Tibial nerve (tissue), 4 donors: ENCODE measurements at regions not wholly inside any gene's neighbourhood (a gene's known extent, or its start where the extent isn't known, plus 50 kb on each side); places are given as distances from the start of the nearest gene placed in this dataset.

Experiments
- DNase-seq, 2 donors: peaks; one replicate each; pipeline ENCODE4 v3.0.0-alpha.2; 2019; ENCODE audit warnings: low spot score in 2 of 2
- H3K27ac ChIP-seq, 4 donors: fragments of 200-600 bp; sonication (generic) in 3 of 4; one replicate each; pipeline ENCODE4 v1.5.1; 2017 to 2019; ENCODE audit warnings: mild to moderate bottlenecking in 1 of 4
- H3K27me3 ChIP-seq, 2 donors: fragments of 200-600 bp; sonication (generic) in 1 of 2; one replicate each; pipeline versions ENCODE4 v1.5.1 to v1.6.0; 2017 to 2019
- H3K36me3 ChIP-seq, 3 donors: fragments of 200-600 bp; sonication (generic); one replicate each; pipeline ENCODE4 v1.5.1; 2018 to 2019
- H3K4me1 ChIP-seq, 4 donors: fragments of 200-600 bp; sonication (generic) in 3 of 4; one replicate each; pipeline ENCODE4 v1.5.1; 2017 to 2019
- H3K4me3 ChIP-seq, 4 donors: fragments of 200-600 bp; sonication (generic) in 3 of 4; one replicate each; pipeline ENCODE4 v1.5.1; 2017 to 2019; ENCODE audit warnings: mild to moderate bottlenecking in 1 of 4, moderate library complexity in 1 of 4
- H3K9me3 ChIP-seq, 4 donors: fragments of 200-600 bp; sonication (generic) in 3 of 4; one replicate each; pipeline ENCODE4 v1.5.1; 2017 to 2019
- EP300 ChIP-seq, 2 donors: sonication (generic); formaldehyde crosslinking; IDR thresholded peaks; one replicate each; pipeline ENCODE4 v1.6.1; 2017; ENCODE audit warnings: antibody characterized with exemption in 2 of 2, mild to moderate bottlenecking in 1 of 2
- POLR2A ChIP-seq, 2 donors: fragments of 450-650 bp; IDR thresholded peaks; one replicate each; pipeline ENCODE4 v1.6.1; 2017; ENCODE audit warnings: antibody characterized with exemption in 2 of 2, mild to moderate bottlenecking in 2 of 2, moderate library complexity in 2 of 2
- WGBS, 2 donors: methylation state at CpG; one replicate each; pipeline ENCODE4 v1.1.5; 2018; 5-methylcytosine and 5-hydroxymethylcytosine counted together
- TF ChIP-seq, protein P1 (sequence below), 5 experiments: fragments of 200-600 bp in 3 of 5; fragments of 450-650 bp in 2 of 5; sonication (generic) in 3 of 5; IDR thresholded peaks; one replicate each; pipeline ENCODE4 v1.5.1; 2016 to 2019; ENCODE audit warnings: antibody characterized with exemption in 5 of 5, mild to moderate bottlenecking in 3 of 5, moderate library complexity in 2 of 5

DNA sequence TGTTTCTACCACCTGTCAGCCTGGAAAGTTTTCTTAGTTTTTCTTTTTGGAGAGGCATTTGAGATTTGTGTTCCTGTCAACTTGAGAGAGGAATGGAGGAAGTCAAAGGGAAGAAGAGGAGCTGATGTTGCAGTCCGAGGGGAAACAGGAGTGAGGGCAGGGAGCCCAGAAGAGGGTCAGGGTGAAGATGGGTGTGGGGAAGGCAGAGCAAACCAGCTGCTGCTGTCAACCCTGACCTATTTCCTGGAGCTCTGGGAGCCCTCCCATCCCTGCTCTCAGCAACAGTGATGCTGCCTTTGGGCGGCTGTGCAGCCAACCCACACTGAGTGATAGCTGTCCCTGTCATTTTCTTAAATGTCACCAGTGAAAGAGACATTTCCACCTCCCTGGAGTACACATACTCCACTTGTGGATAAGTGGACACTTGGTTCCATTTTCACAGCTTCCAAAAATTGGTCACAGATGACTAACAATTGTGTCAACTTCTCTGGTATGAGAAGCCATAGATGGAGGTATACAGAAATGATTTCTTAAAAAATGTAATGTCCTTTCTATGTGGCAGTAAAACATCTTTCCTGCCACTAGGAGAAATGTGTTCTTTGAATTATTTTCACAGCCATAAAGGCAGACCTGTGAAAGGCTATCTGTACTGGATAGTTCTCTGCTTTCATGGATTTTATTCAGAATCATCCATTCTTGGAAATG is 556.3 kb upstream of the TBL1XR1 start:
- Histone ChIP-seq H3K27me3 (no peaks in the 10 kb centered on the region), H3K4me3 (no peak overlapping the region), H3K9me3 (no peaks in the 10 kb centered on the region), H3K36me3 (no peaks in the 10 kb centered on the region), H3K27ac (peak overlapping the region in 2 of 4 donors; percentile 2 to 46), H3K4me1 (peaks cover 0 to 22% (median 4%) of the 10 kb centered on the region in 4 donors)
- WGBS, 2 donors = 38 to 46% methylated on average over 2 of the region's 2 CpGs
- TF ChIP-seq POLR2A (IDR thresholded peaks at IDR 0.05) (no peak), EP300 (IDR thresholded peaks at IDR 0.05) (peak in 1 of 2 donors; percentile 23)
- TF ChIP-seq, protein P1, sequence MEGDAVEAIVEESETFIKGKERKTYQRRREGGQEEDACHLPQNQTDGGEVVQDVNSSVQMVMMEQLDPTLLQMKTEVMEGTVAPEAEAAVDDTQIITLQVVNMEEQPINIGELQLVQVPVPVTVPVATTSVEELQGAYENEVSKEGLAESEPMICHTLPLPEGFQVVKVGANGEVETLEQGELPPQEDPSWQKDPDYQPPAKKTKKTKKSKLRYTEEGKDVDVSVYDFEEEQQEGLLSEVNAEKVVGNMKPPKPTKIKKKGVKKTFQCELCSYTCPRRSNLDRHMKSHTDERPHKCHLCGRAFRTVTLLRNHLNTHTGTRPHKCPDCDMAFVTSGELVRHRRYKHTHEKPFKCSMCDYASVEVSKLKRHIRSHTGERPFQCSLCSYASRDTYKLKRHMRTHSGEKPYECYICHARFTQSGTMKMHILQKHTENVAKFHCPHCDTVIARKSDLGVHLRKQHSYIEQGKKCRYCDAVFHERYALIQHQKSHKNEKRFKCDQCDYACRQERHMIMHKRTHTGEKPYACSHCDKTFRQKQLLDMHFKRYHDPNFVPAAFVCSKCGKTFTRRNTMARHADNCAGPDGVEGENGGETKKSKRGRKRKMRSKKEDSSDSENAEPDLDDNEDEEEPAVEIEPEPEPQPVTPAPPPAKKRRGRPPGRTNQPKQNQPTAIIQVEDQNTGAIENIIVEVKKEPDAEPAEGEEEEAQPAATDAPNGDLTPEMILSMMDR (IDR thresholded peaks at IDR 0.05) = no peak
- DNase-seq = peak in 1 of 2 donors; percentile 20

DNA sequence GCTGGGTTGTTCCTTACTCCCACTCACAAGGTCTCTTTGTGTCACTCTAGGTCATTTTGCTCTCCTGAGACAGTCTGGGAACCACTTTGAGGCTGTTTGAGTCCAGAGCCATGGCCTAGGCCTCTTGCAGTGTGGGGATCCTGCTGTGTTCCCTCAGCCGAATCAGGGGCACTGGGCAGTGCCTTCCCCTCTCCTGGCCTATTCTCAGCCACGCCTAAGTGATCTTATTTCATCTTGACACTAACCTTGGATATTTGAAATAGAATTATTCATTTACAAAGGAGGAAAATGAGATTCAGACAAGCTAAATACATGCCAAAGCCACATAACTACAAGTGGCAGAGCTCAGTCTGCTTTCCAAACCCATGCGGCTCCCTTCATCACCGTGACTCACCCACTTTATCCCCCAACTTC is 557.2 kb upstream of the TBL1XR1 start:
- Histone ChIP-seq H3K4me1 (peaks cover 0 to 22% (median 4%) of the 10 kb centered on the region in 4 donors), H3K27ac (peak overlapping the region in 2 of 4 donors; percentile 2 to 46), H3K36me3 (no peaks in the 10 kb centered on the region), H3K9me3 (no peaks in the 10 kb centered on the region), H3K27me3 (no peaks in the 10 kb centered on the region), H3K4me3 (no peak overlapping the region)
- TF ChIP-seq EP300 (IDR thresholded peaks at IDR 0.05) (no peak), POLR2A (IDR thresholded peaks at IDR 0.05) (no peak)
- TF ChIP-seq, protein P1 (IDR thresholded peaks at IDR 0.05) = no peak
- DNase-seq = no peak
- WGBS, 2 donors = 90 to 92% methylated on average over 4 of the region's 4 CpGs

- no peak overlapping the region for H3K4me3 ChIP-seq
- H3K4me1 ChIP-seq = peaks cover 0 to 18% (median 4%) of the 10 kb centered on the region in 4 donors
- H3K36me3 ChIP-seq = no peaks in the 10 kb centered on the region
- no peak for TF ChIP-seq EP300 (IDR thresholded peaks at IDR 0.05)
- no peak for TF ChIP-seq POLR2A (IDR thresholded peaks at IDR 0.05)
- TF ChIP-seq, protein P1 (IDR thresholded peaks at IDR 0.05) = no peak
- 62 to 77% methylated on average over 1 of the region's 1 CpG for WGBS, 2 donors
- no peaks in the 10 kb centered on the region for H3K27me3 ChIP-seq
- DNase-seq = no peak
- H3K27ac ChIP-seq = no peak overlapping the region
- no peaks in the 10 kb centered on the region for H3K9me3 ChIP-seq
Observed at GRCh38 chr3:177758126-177758525, 560.8 kb upstream of the TBL1XR1 start.

- Histone ChIP-seq H3K4me1 (peaks cover 0 to 17% (median 0%) of the 10 kb centered on the region in 4 donors), H3K4me3 (no peak overlapping the region), H3K27me3 (no peaks in the 10 kb centered on the region), H3K9me3 (no peaks in the 10 kb centered on the region), H3K27ac (no peak overlapping the region), H3K36me3 (no peaks in the 10 kb centered on the region)
- no peak for DNase-seq
- TF ChIP-seq POLR2A (IDR thresholded peaks at IDR 0.05) (no peak), EP300 (IDR thresholded peaks at IDR 0.05) (no peak)
- TF ChIP-seq, protein P1 (IDR thresholded peaks at IDR 0.05) = no peak
- 53 to 57% methylated on average over 2 of the region's 2 CpGs for WGBS, 2 donors
Observed at GRCh38 chr3:177760803-177761202, 563.5 kb upstream of the TBL1XR1 start.

DNA sequence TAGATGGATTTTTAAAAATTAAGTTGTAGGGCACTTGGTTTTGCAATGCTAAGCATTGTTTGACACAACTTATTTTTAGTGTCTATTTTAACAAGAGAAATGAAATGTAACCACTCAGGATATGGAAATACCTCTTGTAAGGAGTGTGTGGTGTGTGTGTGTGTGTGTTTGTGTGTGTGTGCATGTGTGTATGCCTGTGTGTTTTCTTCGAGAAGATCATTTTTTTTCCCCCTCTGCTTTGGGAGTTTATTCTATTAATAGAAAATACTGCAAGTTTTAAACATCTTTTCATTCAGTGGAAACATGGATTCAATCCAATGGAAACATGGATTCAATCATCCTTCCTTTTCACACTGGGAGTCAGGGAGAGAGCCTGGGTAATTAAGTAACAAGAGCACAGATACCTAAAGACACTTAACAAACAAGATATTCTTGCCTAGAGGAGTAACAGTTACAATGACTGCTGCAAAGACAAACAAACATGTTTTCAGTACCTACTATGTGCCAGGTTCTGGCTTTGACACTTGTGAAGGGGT is 567.2 kb upstream of the TBL1XR1 start:
- TF ChIP-seq, protein P1 (IDR thresholded peaks at IDR 0.05) = no peak
- peak in 1 of 2 donors; percentile 26 for TF ChIP-seq EP300 (IDR thresholded peaks at IDR 0.05)
- DNase-seq = no peak
- WGBS, 2 donors = 13 to 26% methylated on average over 1 of the region's 1 CpG
- Histone ChIP-seq H3K4me3 (no peak overlapping the region), H3K4me1 (peaks cover 0 to 12% (median 0%) of the 10 kb centered on the region in 4 donors), H3K27me3 (no peaks in the 10 kb centered on the region), H3K9me3 (peaks cover 0 to 10% (median 0%) of the 10 kb centered on the region in 4 donors), H3K36me3 (no peaks in the 10 kb centered on the region), H3K27ac (peak overlapping the region in 1 of 4 donors; percentile 43)
